WERI-Rb-1 (cell line): ENCODE measurements at regions not wholly inside any gene's neighbourhood (a gene's known extent, or its start where the extent isn't known, plus 50 kb on each side); places are given as distances from the start of the nearest gene placed in this dataset.

ENCODE experiments used
- DNase-seq: peaks from one replicate; pipeline ENCODE4 v3.0.0-alpha.2; 2020
- H3K27ac ChIP-seq: fragments of 250-450 bp; sonication (Bioruptor Pico); 2 replicates; pipeline ENCODE4 v1.5.1; 2020; ENCODE audit warnings: mild to moderate bottlenecking, moderate library complexity
- H3K27me3 ChIP-seq: fragments of 250-450 bp; sonication (Bioruptor Pico); 2 replicates; pipeline ENCODE4 v1.5.1; 2021; ENCODE audit warnings: mild to moderate bottlenecking, low read depth, moderate library complexity; ENCODE audit not compliant: insufficient read depth, severe bottlenecking
- H3K36me3 ChIP-seq: fragments of 250-450 bp; sonication (Bioruptor Pico); 2 replicates; pipeline ENCODE4 v1.5.1; 2020; ENCODE audit warnings: mild to moderate bottlenecking, moderate library complexity
- H3K4me3 ChIP-seq: 2 replicates; pipeline ENCODE4 v1.5.1; 2011; ENCODE audit warnings: low read depth, mild to moderate bottlenecking, control low read depth, low read length
- H3K9me3 ChIP-seq: fragments of 250-450 bp; sonication (Bioruptor Pico); 2 replicates; pipeline ENCODE4 v1.5.1; 2021; ENCODE audit warnings: mild to moderate bottlenecking, moderate library complexity; ENCODE audit not compliant: severe bottlenecking
- TF ChIP-seq, protein P1 (sequence below): IDR thresholded peaks from 2 replicates; pipeline ENCODE4 v1.5.1; 2011; ENCODE audit warnings: low read depth, mild to moderate bottlenecking, control low read depth, inconsistent platforms, low read length

DNA sequence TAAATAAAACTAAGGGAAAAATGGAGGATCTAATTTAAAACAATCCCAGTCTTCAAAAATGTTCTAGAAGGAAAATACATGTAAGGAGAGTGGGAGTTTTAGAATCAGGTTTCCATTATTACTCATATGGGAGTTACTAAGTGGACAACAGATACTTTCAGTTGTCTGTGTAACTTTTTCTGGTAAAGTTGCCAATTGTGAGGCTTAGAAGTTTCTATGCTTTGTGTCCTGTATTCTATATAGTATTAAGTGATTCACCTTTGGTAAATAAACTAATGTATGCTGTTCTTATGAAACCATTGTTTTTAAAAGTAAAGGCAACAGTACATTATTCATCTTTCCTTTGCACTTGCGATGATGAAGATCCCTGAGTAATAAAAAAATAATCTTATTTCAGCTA lies 274.9 kb downstream of the NR4A2 start:
- no peak overlapping the region for H3K4me3 ChIP-seq
- H3K9me3 ChIP-seq: no peaks in the 10 kb centered on the region
- no peak for DNase-seq
- TF ChIP-seq, protein P1, sequence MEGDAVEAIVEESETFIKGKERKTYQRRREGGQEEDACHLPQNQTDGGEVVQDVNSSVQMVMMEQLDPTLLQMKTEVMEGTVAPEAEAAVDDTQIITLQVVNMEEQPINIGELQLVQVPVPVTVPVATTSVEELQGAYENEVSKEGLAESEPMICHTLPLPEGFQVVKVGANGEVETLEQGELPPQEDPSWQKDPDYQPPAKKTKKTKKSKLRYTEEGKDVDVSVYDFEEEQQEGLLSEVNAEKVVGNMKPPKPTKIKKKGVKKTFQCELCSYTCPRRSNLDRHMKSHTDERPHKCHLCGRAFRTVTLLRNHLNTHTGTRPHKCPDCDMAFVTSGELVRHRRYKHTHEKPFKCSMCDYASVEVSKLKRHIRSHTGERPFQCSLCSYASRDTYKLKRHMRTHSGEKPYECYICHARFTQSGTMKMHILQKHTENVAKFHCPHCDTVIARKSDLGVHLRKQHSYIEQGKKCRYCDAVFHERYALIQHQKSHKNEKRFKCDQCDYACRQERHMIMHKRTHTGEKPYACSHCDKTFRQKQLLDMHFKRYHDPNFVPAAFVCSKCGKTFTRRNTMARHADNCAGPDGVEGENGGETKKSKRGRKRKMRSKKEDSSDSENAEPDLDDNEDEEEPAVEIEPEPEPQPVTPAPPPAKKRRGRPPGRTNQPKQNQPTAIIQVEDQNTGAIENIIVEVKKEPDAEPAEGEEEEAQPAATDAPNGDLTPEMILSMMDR: no peak
- H3K27me3 ChIP-seq: no peaks in the 10 kb centered on the region
- H3K36me3 ChIP-seq: no peaks in the 10 kb centered on the region
- no peak overlapping the region for H3K27ac ChIP-seq

DNA sequence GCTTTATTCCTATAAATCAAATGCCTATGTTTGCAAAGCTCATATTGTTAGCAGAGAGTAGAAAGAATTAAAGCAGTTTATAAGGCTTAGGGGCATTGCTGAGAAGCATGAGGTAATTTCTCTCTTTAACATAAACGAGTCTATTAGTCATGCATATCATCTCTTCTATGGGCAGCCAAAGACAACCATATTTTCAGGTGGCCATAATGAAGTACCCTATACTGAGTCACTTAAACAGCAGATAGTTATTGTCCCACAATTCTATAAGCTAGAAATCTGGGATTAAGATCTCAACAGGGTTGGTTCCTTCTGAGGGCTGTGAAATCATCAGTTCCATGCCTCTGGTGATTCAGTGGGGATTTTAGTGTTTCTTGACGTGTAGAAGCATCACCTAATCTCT lies 277.5 kb downstream of the NR4A2 start:
- H3K36me3 ChIP-seq: no peaks in the 10 kb centered on the region
- no peak for DNase-seq
- no peaks in the 10 kb centered on the region for H3K27me3 ChIP-seq
- H3K4me3 ChIP-seq: no peak overlapping the region
- H3K9me3 ChIP-seq: no peaks in the 10 kb centered on the region
- TF ChIP-seq, protein P1: no peak
- H3K27ac ChIP-seq: no peak overlapping the region

DNA sequence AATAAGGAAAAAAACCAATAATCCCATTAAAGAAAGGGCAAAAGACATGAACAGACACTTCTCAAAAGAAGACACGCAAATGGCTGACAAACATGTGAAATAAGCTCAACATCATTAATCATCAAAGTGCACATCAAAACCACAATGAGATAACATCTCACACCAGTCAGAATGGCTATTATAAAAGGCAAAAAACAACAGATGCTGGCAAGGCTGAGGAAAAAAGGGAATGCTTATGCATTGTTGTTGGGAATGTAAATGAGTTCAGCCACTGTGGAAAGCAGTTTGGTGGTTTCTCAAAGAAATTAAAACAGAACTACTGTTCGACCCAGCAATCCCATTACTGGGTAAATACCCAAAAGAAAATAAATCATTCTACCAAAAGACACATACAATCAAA lies 285.6 kb downstream of the NR4A2 start:
- H3K36me3 ChIP-seq: no peaks in the 10 kb centered on the region
- no peaks in the 10 kb centered on the region for H3K27me3 ChIP-seq
- DNase-seq: no peak
- no peak overlapping the region for H3K27ac ChIP-seq
- no peaks in the 10 kb centered on the region for H3K9me3 ChIP-seq
- TF ChIP-seq, protein P1: no peak
- H3K4me3 ChIP-seq: no peak overlapping the region

DNA sequence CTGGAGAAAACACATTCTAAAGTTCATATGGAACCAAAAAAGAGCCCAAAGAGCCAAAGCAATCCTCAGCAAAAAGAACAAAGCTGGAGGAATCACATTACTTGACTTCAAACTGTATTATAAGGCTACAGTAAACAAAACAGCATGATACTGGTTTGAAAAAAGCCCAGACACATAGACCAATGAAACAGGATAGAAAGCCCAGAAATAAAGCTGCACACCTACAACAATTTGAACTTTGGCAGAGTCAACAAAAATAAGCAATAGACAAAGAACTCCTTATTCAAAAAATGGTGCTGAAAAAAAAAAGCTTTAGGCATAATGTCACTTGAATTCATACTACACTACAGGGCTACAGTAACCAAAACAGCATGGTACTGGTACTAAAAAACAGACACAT lies 289.6 kb downstream of the NR4A2 start:
- no peak for DNase-seq
- Histone ChIP-seq H3K36me3 (no peaks in the 10 kb centered on the region), H3K9me3 (no peaks in the 10 kb centered on the region), H3K27ac (no peak overlapping the region), H3K4me3 (no peak overlapping the region), H3K27me3 (no peaks in the 10 kb centered on the region)
- TF ChIP-seq, protein P1: no peak

DNA sequence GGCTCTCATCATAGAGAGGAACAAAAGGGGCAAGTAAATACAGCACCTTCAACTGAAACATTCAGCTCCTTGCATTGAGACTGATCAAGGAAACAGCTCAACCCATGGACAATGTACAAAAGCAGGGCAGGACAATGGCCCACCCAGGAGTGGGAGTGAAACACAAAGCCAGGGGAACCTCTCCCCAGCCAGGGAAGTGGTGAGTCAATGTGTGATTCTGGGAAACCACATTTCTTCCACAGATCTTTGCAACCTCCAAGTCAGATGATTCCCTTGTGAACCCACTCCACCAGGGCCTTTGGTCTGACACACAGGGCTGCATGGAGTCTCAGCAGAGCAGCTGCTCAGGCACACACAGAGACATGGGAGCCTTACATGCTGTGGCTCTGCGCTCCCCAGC lies 294.5 kb downstream of the NR4A2 start:
- Histone ChIP-seq H3K27me3 (no peaks in the 10 kb centered on the region), H3K36me3 (no peaks in the 10 kb centered on the region), H3K27ac (no peak overlapping the region), H3K9me3 (no peaks in the 10 kb centered on the region), H3K4me3 (no peak overlapping the region)
- no peak for DNase-seq
- TF ChIP-seq, protein P1: no peak

DNA sequence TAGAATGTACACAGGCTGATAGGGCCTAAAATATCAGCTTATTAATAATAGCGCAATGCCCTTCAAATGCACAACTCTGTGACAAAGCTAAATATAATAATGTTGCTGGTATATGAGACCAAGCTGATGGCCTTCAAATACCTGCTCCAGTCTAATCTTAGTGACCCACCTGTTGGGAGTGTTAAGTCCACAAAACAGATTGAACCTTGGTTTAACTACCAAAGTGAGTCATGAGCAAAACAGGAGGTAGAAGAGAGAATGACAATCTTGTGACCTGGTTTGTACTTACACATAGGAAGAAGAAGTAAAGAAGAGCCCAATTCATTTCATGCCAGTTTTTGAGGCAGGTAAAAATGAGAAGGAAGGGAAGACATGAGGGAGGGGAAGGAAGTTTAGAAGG lies 295.0 kb downstream of the NR4A2 start:
- Histone ChIP-seq H3K27ac (no peak overlapping the region), H3K36me3 (no peaks in the 10 kb centered on the region), H3K4me3 (no peak overlapping the region), H3K9me3 (no peaks in the 10 kb centered on the region), H3K27me3 (no peaks in the 10 kb centered on the region)
- no peak for DNase-seq
- TF ChIP-seq, protein P1: no peak
